ENCODE measurements at regions not wholly inside any gene's neighbourhood (a gene's known extent, or its start where the extent isn't known, plus 50 kb on each side); places are given as distances from the start of the nearest gene placed in this dataset.

DNA sequence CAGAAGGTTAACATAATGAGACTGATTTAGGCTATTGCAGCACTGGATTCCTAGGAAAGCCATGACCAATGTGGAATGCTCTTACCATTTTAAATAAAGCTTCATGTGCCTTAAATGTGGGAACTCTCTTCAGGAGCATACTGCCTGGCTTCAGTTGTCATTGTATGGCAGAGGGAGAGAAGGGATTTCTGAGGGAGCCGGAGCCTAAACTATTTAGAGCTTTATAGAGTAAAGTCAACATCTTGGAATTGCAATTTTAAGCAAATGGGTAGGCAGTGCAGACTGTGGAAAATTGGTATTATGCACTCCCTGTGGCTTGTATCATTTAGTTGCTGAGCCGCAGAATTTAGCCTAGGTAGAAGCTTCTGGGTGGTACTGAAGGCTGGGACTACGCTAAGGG is 2041.4 kb downstream of the PCDH9 start:
- Histone ChIP-seq H2AFZ (ENCODE audit: low read length) (no peak overlapping the region), H3K27me3 (replicated peaks; ENCODE audit: insufficient read depth, low read length) (no peaks in the 10 kb centered on the region), H3K4me3 (ENCODE audit: low read length) (no peak overlapping the region), H3K79me2 (ENCODE audit: low read length) (no peaks in the 10 kb centered on the region), H3K9me2 (replicated peaks; ENCODE audit: insufficient read depth, low read length) (no peaks in the 10 kb centered on the region), H3K9ac (ENCODE audit: low read length) (no peak overlapping the region), H3F3A (ENCODE audit: insufficient read depth, low read length) (no peaks in the 10 kb centered on the region), H4K20me1 (ENCODE audit: insufficient read depth, low read length) (no peaks in the 10 kb centered on the region), H3K9me3 (replicated peaks; ENCODE audit: insufficient read depth, low read length) (no peaks in the 10 kb centered on the region), H3K36me3 (replicated peaks; ENCODE audit: insufficient read depth, low read length) (no peaks in the 10 kb centered on the region), H3K4me2 (ENCODE audit: low read depth, low read length) (no peak overlapping the region), H3K4me1 (ENCODE audit: low read length) (no peaks in the 10 kb centered on the region), H3K27ac (ENCODE audit: low read length) (no peak overlapping the region)
- DNase-seq: no peak
- TF ChIP-seq EZH2phosphoT487 (IDR thresholded peaks at IDR 0.05; ENCODE audit: low read length): no peak
- TF ChIP-seq, protein P1, sequence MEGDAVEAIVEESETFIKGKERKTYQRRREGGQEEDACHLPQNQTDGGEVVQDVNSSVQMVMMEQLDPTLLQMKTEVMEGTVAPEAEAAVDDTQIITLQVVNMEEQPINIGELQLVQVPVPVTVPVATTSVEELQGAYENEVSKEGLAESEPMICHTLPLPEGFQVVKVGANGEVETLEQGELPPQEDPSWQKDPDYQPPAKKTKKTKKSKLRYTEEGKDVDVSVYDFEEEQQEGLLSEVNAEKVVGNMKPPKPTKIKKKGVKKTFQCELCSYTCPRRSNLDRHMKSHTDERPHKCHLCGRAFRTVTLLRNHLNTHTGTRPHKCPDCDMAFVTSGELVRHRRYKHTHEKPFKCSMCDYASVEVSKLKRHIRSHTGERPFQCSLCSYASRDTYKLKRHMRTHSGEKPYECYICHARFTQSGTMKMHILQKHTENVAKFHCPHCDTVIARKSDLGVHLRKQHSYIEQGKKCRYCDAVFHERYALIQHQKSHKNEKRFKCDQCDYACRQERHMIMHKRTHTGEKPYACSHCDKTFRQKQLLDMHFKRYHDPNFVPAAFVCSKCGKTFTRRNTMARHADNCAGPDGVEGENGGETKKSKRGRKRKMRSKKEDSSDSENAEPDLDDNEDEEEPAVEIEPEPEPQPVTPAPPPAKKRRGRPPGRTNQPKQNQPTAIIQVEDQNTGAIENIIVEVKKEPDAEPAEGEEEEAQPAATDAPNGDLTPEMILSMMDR (IDR thresholded peaks at IDR 0.05; ENCODE audit: low read length): no peak
- TF ChIP-seq EZH2 (optimal IDR thresholded peaks at IDR 0.05; ENCODE audit: low read depth, low read length): no peak

DNA sequence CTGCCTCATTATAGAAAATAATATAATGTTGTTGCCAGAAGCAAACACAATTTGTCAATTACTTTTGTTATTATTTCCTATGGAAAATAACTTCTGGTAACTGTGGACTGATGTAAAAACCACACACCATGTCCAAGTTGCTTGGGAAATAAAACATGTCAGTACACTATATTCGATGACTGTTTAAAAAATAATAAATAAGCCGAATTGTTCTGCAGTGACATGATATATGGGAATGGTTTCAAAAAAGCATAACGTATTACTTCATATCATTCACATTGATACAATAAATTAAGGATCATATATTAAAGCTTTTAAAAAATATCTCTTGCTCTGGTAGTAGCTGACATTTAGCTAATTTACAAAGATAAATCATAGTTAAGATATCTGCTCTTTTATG is 2062.1 kb downstream of the PCDH9 start:
- DNase-seq: no peak
- Histone ChIP-seq H2AFZ (ENCODE audit: low read length) (no peak overlapping the region), H3K36me3 (replicated peaks; ENCODE audit: insufficient read depth, low read length) (no peaks in the 10 kb centered on the region), H4K20me1 (ENCODE audit: insufficient read depth, low read length) (no peaks in the 10 kb centered on the region), H3K79me2 (ENCODE audit: low read length) (no peaks in the 10 kb centered on the region), H3K9ac (ENCODE audit: low read length) (no peak overlapping the region), H3K27me3 (replicated peaks; ENCODE audit: insufficient read depth, low read length) (no peaks in the 10 kb centered on the region), H3F3A (ENCODE audit: insufficient read depth, low read length) (no peaks in the 10 kb centered on the region), H3K27ac (ENCODE audit: low read length) (no peak overlapping the region), H3K4me1 (ENCODE audit: low read length) (peaks cover 5% of the 10 kb centered on the region; the same call in 1 of the 2 replicates), H3K9me2 (replicated peaks; ENCODE audit: insufficient read depth, low read length) (no peaks in the 10 kb centered on the region), H3K4me3 (ENCODE audit: low read length) (no peak overlapping the region), H3K9me3 (replicated peaks; ENCODE audit: insufficient read depth, low read length) (no peaks in the 10 kb centered on the region), H3K4me2 (ENCODE audit: low read depth, low read length) (no peak overlapping the region)
- TF ChIP-seq EZH2phosphoT487 (IDR thresholded peaks at IDR 0.05; ENCODE audit: low read length): no peak
- TF ChIP-seq, protein P1 (IDR thresholded peaks at IDR 0.05; ENCODE audit: low read length): no peak
- no peak for TF ChIP-seq EZH2 (optimal IDR thresholded peaks at IDR 0.05; ENCODE audit: low read depth, low read length)

DNA sequence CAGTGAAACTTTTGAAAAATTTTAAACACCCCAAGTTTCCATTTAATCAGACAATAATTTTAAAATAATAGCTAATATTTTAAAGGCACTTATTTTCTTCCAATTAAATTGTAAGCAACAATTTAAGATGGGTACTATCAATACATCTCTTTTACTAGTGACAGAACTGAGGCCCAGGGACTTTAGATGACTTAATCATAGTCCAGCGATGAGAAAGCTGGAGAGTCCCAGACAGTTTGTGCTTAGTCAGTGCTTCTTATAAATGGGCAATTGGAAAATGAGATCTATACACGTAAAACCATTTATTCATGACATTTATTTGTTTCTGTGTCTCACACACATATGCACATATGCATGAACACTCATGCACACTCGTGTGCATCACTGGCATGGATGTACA is 2063.5 kb downstream of the PCDH9 start:
- H3K9ac ChIP-seq (ENCODE audit: low read length): no peak overlapping the region
- no peak overlapping the region for H3K4me3 ChIP-seq (ENCODE audit: low read length)
- TF ChIP-seq, protein P1 (IDR thresholded peaks at IDR 0.05; ENCODE audit: low read length): no peak
- H3K36me3 ChIP-seq (replicated peaks; ENCODE audit: insufficient read depth, low read length): no peaks in the 10 kb centered on the region
- no peak overlapping the region for H3K4me2 ChIP-seq (ENCODE audit: low read depth, low read length)
- no peaks in the 10 kb centered on the region for H3K79me2 ChIP-seq (ENCODE audit: low read length)
- H2AFZ ChIP-seq (ENCODE audit: low read length): no peak overlapping the region
- no peak overlapping the region for H3K27ac ChIP-seq (ENCODE audit: low read length)
- no peaks in the 10 kb centered on the region for H3K9me3 ChIP-seq (replicated peaks; ENCODE audit: insufficient read depth, low read length)
- no peaks in the 10 kb centered on the region for H4K20me1 ChIP-seq (ENCODE audit: insufficient read depth, low read length)
- H3K9me2 ChIP-seq (replicated peaks; ENCODE audit: insufficient read depth, low read length): no peaks in the 10 kb centered on the region
- no peaks in the 10 kb centered on the region for H3K27me3 ChIP-seq (replicated peaks; ENCODE audit: insufficient read depth, low read length)
- DNase-seq: no peak
- H3K4me1 ChIP-seq (ENCODE audit: low read length): peaks cover 5% of the 10 kb centered on the region; the same call in 1 of the 2 replicates
- no peaks in the 10 kb centered on the region for H3F3A ChIP-seq (ENCODE audit: insufficient read depth, low read length)

Measured in MM.1S (cell line).